Mesothelial cell of epicardium (in vitro differentiated cells): ENCODE measurements at regions not wholly inside any gene's neighbourhood (a gene's known extent, or its start where the extent isn't known, plus 50 kb on each side); places are given as distances from the start of the nearest gene placed in this dataset.

Source experiments
- DNase-seq, 2 experiments: peaks; one replicate each; pipeline ENCODE4 v3.0.0; 2021; ENCODE audit warnings: low spot score in 2 of 2; ENCODE audit not compliant: unreplicated experiment in 2 of 2
- H3K27ac Mint-ChIP-seq: 2 replicates; pipeline ENCODE4 v1.8.0; 2021; ENCODE audit warnings: mixed read lengths
- H3K27me3 Mint-ChIP-seq: 2 replicates; pipeline ENCODE4 v1.8.0; 2021; ENCODE audit warnings: low read depth, mixed read lengths
- H3K36me3 Mint-ChIP-seq: 2 replicates; pipeline ENCODE4 v1.8.0; 2021; ENCODE audit warnings: mixed read lengths
- H3K4me1 Mint-ChIP-seq: 2 replicates; pipeline ENCODE4 v1.8.0; 2021; ENCODE audit warnings: mixed read lengths
- H3K4me3 Mint-ChIP-seq: 2 replicates; pipeline ENCODE4 v1.8.0; 2021; ENCODE audit warnings: mild to moderate bottlenecking, moderate library complexity, mixed read lengths
- H3K9me3 Mint-ChIP-seq: 2 replicates; pipeline ENCODE4 v1.8.0; 2021; ENCODE audit warnings: mixed read lengths
- CTCF ChIP-seq: fragments of 200-600 bp; sonication (generic); IDR thresholded peaks from one replicate; pipeline ENCODE4 v1.5.0; 2021; ENCODE audit warnings: antibody characterized with exemption; ENCODE audit not compliant: unreplicated experiment

- DNase-seq, result peak in 1 of 2 experiments; percentile 29
- Mint-ChIP-seq H3K4me3 (no peak overlapping the region), H3K36me3 (no peaks in the 10 kb centered on the region), H3K27ac (no peak overlapping the region), H3K4me1 (peaks cover 64% of the 10 kb centered on the region), H3K27me3 (peaks cover 8% of the 10 kb centered on the region), H3K9me3 (no peaks in the 10 kb centered on the region)
- no peak for TF ChIP-seq CTCF
These were observed 74.0 kb upstream of the FRMD1 start for GRCh38 chr6:168152980-168153379.

- no peak overlapping the region for H3K4me3 Mint-ChIP-seq
- H3K27ac Mint-ChIP-seq, result no peak overlapping the region
- DNase-seq, result peak in 1 of 2 experiments; percentile 36
- H3K36me3 Mint-ChIP-seq, result no peaks in the 10 kb centered on the region
- no peak for TF ChIP-seq CTCF
- peaks cover 62% of the 10 kb centered on the region for H3K4me1 Mint-ChIP-seq
- no peaks in the 10 kb centered on the region for H3K9me3 Mint-ChIP-seq
- peaks cover 8% of the 10 kb centered on the region for H3K27me3 Mint-ChIP-seq
These were observed 73.4 kb upstream of the FRMD1 start for GRCh38 chr6:168152306-168152963.

GRCh38 chr6:168150551-168151320 lies 71.7 kb upstream of the FRMD1 start:
- peaks cover 47% of the 10 kb centered on the region for H3K4me1 Mint-ChIP-seq
- no peaks in the 10 kb centered on the region for H3K9me3 Mint-ChIP-seq
- peak; percentile 24 for TF ChIP-seq CTCF
- DNase-seq, result peak in 1 of 2 experiments; percentile 60
- H3K36me3 Mint-ChIP-seq, result no peaks in the 10 kb centered on the region
- H3K27ac Mint-ChIP-seq, result no peak overlapping the region
- H3K4me3 Mint-ChIP-seq, result no peak overlapping the region
- H3K27me3 Mint-ChIP-seq, result peaks cover 8% of the 10 kb centered on the region

GRCh38 chr6:168149015-168149414 lies 70.0 kb upstream of the FRMD1 start:
- Mint-ChIP-seq H3K27ac (no peak overlapping the region), H3K4me3 (no peak overlapping the region), H3K36me3 (no peaks in the 10 kb centered on the region), H3K27me3 (peaks cover 8% of the 10 kb centered on the region), H3K9me3 (peaks cover 13% of the 10 kb centered on the region), H3K4me1 (peaks cover 30% of the 10 kb centered on the region)
- TF ChIP-seq CTCF, result no peak
- DNase-seq, result peak in 1 of 2 experiments; percentile 14

GRCh38 chr6:168148231-168148849 lies 69.3 kb upstream of the FRMD1 start:
- Mint-ChIP-seq H3K27ac (no peak overlapping the region), H3K27me3 (peaks cover 9% of the 10 kb centered on the region)

More at GRCh38 chr6:168148231-168148849, 69.3 kb upstream of the FRMD1 start:
- DNase-seq, result peak in 1 of 2 experiments; percentile 16
- H3K4me3 Mint-ChIP-seq, result no peak overlapping the region
- no peaks in the 10 kb centered on the region for H3K36me3 Mint-ChIP-seq
- peaks cover 29% of the 10 kb centered on the region for H3K4me1 Mint-ChIP-seq
- H3K9me3 Mint-ChIP-seq, result peaks cover 17% of the 10 kb centered on the region
- no peak for TF ChIP-seq CTCF
